ENCODE measurements at regions not wholly inside any gene's neighbourhood (a gene's known extent, or its start where the extent isn't known, plus 50 kb on each side); places are given as distances from the start of the nearest gene placed in this dataset.

DNA sequence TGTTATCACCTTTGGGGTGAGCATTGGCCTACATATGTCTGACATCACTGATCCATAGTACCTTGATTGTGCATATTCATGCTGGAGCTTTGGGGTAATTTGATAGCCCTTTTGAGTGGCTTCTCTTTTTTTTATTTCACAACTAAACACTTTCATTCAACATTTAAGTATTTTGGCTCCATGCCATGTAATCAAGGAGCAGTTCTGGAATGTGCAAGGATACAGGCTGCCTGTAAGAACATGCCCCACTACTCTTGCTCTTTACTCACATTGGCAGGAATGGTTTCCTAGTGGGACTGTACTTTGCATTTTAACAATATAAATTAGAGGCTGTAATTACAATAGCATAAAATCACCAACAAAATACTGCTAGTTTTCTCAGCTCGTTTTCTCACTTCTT lies 300.7 kb upstream of the SPAG17 start:
- no peak for TF ChIP-seq CTCF (IDR thresholded peaks at IDR 0.05)
- no peak for TF ChIP-seq POLR2A (IDR thresholded peaks at IDR 0.05)
- TF ChIP-seq POLR2AphosphoS5 (IDR thresholded peaks at IDR 0.05), result no peak

All from sigmoid colon (tissue), 4 donors.